KOPT-K1 (cell line): ENCODE measurements at regions not wholly inside any gene's neighbourhood (a gene's known extent, or its start where the extent isn't known, plus 50 kb on each side); places are given as distances from the start of the nearest gene placed in this dataset.
"Not testable (repeated sequence)": the region's sequence is repeated elsewhere in the genome, so short reads cannot be mapped to it uniquely, and the experiment has no call there.

ENCODE experiments used
- H3K27ac ChIP-seq: fragments of 200-600 bp; sonication (generic); 2 replicates; pipeline ENCODE4 v1.5.1; 2016; ENCODE audit warnings: antibody characterized with exemption, mild to moderate bottlenecking, low read depth, low read length; ENCODE audit not compliant: poor library complexity, severe bottlenecking
- H3K36me3 ChIP-seq: fragments of 200-600 bp; sonication (generic); 2 replicates; pipeline ENCODE4 v1.5.1; 2017; ENCODE audit warnings: antibody characterized with exemption, mild to moderate bottlenecking, low read length, moderate library complexity; ENCODE audit not compliant: insufficient read depth
- H3K9me3 ChIP-seq: fragments of 200-600 bp; sonication (generic); 2 replicates; pipeline ENCODE4 v1.5.1; 2017; ENCODE audit warnings: antibody characterized with exemption, low read length, mild to moderate bottlenecking; ENCODE audit not compliant: insufficient read depth, poor library complexity, severe bottlenecking

DNA sequence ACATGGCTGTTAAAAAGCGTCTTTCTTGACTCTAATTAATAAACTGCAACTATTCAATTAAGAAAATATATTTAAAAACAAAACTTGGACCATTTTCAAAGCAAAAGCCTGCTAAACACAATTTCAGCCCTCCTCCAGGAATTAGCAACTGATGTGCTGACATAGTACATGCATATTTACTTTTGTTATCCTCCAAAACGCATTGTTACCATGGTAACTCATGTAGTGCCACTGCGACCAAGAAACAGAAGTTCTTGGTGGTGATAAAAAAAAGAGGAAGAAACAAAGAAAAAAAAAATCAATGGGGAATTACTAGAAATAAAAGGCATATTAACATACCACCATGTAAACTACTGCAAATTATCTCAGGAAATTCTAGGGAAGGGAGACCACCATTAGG is 793.4 kb upstream of the CDH8 start:
- no peak overlapping the region for H3K27ac ChIP-seq
- H3K9me3 ChIP-seq: no peaks in the 10 kb centered on the region
- H3K36me3 ChIP-seq: no peaks in the 10 kb centered on the region

DNA sequence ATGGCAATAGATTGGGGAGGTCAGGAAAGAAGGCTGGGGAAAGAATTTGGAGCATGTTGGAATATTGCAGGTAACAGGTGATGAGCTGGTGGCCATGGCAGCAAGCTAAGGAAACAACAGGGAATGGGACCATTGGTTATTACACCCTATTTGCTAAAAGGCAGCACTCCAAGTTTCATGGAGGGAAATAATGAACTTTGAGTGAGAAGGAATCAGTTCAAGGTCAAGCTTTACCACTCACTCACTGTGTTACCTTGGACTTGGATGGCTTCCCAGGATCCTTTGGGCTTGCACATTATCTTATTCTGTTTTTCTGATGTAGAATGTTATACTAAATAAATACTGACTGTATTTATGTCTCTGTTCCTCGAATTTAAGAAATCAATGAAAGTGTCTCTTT is 792.8 kb upstream of the CDH8 start:
- Histone ChIP-seq H3K36me3 (no peaks in the 10 kb centered on the region), H3K27ac (no peak overlapping the region), H3K9me3 (no peaks in the 10 kb centered on the region)

DNA sequence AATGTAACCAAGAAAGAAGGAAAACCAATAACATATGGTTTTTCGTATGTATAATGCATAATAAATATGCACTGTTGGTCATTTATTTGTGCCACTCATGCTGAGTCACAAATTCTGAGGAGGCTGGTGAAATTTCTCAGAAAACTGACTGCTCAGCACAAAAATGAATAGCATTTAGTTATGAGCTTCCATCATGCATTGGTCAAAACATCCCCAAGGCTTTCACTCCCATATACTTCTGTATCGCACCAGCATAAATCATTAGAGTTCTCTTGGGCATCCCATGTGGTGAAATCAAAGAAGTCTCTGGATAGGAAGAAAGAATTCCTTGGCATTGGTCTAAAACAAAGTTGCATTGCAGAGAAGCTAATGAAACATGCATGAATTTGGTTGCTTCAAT is 785.6 kb upstream of the CDH8 start:
- H3K36me3 ChIP-seq: no peaks in the 10 kb centered on the region
- H3K27ac ChIP-seq: no peak overlapping the region
- no peaks in the 10 kb centered on the region for H3K9me3 ChIP-seq

DNA sequence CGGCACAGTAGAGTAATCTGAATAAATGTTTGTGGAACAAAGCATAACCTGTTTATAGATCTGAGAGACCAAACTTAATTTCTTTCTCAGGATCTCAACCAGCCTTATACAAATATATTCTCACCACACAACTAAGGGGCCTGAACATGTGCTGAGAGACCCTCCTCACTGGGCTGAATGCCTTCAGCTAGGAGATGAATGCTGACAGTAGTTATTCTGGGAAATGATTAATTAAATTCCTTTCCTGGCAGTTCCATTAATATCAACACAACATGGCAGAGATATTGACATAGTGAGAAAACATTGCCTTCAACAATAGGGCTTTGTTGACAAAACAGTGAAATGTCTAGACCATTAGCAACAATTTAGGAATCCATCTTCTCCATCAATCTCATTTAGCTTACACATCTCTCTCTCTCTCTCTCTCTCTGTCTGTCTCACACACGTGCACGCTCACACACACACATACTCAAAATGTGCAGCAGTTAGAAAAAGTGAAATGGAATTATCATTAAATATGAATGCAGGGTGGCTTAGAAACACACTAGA is 780.8 kb upstream of the CDH8 start:
- H3K36me3 ChIP-seq: no peaks in the 10 kb centered on the region
- no peak overlapping the region for H3K27ac ChIP-seq
- no peaks in the 10 kb centered on the region for H3K9me3 ChIP-seq

DNA sequence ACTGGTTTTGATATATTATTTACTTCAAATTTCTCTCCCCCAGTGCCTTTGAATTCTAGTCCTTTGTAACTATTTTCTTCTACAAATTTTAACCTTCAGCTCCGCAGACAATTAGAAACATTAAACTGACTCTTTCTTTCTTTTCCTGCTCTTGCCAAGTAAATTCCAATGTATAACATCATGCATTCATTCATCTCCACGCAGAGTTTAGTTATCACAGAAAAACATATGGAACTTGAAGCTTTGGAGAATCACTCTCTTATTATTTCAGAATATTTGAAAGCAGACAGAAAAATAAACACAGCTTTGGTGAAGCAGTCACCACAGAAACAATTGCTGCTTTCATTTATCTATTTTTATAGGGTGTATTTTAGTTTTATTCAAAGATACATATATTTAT is 778.7 kb upstream of the CDH8 start:
- no peaks in the 10 kb centered on the region for H3K36me3 ChIP-seq
- H3K27ac ChIP-seq: no peak overlapping the region

DNA sequence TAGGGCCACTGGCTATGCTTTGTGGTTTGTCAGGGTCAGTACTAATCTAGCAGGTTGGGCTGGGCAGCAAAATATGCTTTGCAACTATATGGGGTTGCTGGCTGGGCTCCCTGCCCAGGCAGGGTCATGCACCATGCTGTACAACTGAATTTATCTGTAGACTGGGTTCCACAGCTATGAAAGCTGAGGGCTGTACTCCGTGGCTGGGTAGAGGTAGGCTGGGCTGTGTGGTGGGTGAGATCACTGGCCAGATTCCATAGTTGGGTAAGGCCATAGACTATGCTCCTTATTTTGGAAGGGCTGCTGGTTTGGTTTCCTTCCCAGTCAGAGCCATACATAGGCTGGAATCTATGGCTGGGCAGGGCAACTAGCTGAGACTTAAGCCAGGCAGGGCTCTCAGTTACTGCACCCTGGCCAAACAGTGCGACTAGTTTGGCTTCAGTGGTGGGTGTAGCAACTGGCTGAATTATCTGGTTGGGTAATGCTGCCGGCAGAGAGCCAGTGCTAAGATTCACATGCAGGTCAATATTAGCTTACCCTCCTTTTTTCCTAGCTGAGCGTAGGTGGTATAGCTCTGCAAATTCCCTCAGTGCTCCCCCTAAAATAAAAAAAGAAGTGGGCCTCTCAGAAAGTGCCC is 769.1 kb upstream of the CDH8 start:
- Histone ChIP-seq H3K36me3 (no peaks in the 10 kb centered on the region), H3K27ac (no peak overlapping the region), H3K9me3 (no peaks in the 10 kb centered on the region)

More for the DNA sequence above, 778.7 kb upstream of the CDH8 start:
- no peaks in the 10 kb centered on the region for H3K9me3 ChIP-seq

DNA sequence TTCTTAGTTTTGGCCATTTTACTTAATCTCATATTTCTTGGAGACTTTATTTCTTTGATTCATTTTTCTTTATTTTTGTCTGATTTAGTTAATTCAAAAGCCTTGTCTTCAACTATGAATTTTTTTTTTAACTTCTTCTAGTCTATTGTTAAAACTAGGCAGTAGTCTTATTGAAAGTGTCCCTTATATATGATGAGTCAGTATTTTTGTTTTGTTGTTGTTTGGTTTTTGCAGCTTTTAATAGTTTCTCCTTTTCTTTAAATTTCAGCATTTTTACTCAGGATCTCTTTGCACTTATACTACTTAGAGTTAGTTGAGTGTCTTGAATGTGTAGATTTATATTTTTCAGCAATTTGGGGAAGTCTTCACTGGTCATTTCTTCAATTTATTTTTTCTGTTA is 758.5 kb upstream of the CDH8 start:
- H3K27ac ChIP-seq: no peak overlapping the region

DNA sequence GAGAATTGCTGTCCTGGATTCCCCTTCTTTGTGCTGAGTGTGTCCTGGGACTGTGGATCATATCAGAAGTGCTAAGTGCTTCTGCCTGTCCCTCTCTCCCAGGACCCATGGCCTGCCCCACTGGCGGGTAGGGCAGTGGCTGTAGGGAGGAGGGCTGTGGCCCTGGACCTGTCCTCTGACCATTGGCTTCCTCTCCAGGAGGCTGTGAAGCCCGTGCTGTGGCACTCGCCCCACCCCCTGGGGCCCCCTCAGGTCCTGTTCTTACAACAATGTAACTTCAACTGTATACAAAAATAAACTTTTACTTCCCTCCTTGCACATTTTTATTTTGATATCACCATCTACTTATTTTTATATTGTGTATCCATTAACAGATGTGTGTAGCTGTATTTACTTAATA is 743.8 kb upstream of the CDH8 start:
- not testable (repeated sequence) for H3K9me3 ChIP-seq, H3K36me3 ChIP-seq, H3K27ac ChIP-seq

More for the DNA sequence above, 758.5 kb upstream of the CDH8 start:
- H3K9me3 ChIP-seq: no peaks in the 10 kb centered on the region
- H3K36me3 ChIP-seq: no peaks in the 10 kb centered on the region

DNA sequence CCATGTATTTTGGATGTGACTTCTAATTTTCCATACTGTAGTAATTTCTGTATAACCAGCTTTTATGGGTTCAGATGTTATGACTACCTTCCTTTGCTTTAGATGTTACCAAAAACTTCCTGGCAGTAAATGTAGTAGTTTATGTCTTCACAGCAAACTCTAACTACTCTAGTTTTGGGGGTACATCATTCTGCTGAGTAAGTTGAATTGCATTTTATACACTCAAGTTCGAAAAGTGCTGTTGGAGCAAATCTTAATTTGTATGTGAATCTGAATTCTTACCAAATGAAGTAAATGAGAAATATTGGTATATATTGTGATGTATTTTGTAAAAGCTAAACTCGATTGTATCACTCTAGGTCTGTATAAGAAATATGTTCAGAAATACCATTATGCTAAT is 728.3 kb upstream of the CDH8 start:
- H3K27ac ChIP-seq: no peak overlapping the region
- no peaks in the 10 kb centered on the region for H3K9me3 ChIP-seq
- no peaks in the 10 kb centered on the region for H3K36me3 ChIP-seq

DNA sequence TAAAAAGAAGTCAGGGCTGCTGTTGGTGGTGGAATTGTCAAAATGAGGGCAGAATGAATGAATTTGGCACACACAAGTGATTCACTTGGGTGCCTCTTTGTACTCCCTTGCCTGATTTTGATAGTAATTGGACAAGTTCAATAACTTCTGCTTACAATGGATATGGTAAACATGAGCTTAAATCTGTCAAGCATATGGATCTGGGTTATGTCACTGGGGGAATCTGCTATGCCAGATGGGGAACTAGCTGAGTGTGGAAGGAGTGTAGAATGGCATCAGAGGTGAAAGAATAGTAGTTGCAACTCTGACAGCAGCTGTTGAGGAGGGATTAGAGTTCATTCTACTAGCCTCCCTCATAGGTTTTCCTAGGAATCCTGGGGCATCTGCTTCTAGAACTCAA is 724.2 kb upstream of the CDH8 start:
- no peak overlapping the region for H3K27ac ChIP-seq

DNA sequence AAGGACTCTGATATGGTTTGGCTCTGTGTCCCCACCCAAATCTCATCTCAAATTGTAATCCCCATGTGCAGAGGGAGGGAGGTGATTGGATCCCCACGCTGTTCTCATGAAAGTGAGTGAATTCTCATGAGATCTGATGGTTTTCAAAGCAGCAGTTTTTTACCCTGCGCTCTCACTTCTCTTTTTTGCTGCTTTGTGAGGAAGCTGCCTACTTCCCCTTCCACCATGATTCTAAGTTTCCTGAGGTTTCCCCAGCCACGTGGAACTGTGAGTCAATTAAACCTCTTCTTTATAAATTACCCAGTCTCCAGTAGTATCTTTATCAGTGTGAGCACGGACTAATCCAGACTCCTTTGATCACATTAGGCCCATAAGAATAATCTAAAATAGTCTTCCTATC is 719.7 kb upstream of the CDH8 start:
- no peaks in the 10 kb centered on the region for H3K36me3 ChIP-seq
- no peaks in the 10 kb centered on the region for H3K9me3 ChIP-seq
- no peak overlapping the region for H3K27ac ChIP-seq

More for the DNA sequence above, 724.2 kb upstream of the CDH8 start:
- Histone ChIP-seq H3K36me3 (no peaks in the 10 kb centered on the region), H3K9me3 (no peaks in the 10 kb centered on the region)

DNA sequence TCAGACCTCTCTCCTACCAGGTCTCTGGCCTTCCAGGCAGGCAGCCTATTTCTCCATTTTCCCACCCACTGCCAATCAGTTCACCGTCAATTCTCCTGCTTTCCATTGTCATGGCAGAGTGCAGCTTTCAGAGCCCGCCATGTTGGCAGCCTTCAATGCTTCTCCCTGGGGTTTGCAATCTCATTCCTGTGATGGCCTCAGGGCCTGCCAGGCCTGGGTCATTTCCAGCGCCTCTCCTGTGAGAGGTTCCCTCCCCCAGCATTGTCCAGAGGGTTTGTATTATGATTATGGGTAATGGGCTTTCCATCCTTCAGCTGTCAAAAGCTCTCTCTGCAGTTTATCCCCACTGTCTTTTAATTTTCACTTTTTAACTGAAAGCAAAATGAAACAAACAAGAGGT is 716.6 kb upstream of the CDH8 start:
- Histone ChIP-seq H3K27ac (no peak overlapping the region), H3K9me3 (no peaks in the 10 kb centered on the region), H3K36me3 (no peaks in the 10 kb centered on the region)

DNA sequence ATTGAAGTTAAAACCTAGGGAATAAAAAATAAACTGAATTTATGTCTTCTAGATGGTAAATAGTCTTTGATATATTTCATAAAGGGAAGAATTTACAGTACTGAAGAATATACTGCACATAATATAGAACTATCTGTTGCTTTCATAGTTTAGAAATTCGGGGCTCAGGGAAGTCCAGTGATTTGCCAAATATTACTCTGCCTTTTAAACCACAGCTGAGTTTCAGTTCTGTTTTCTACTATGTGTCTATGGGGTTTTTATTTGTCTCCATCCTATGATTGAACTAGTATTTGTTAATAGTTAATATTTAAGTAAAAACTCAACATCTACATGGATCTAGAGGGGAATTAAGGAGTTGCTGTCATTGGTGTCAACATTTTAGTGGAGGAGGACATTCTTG is 715.0 kb upstream of the CDH8 start:
- Histone ChIP-seq H3K27ac (no peak overlapping the region), H3K36me3 (no peaks in the 10 kb centered on the region), H3K9me3 (no peaks in the 10 kb centered on the region)

DNA sequence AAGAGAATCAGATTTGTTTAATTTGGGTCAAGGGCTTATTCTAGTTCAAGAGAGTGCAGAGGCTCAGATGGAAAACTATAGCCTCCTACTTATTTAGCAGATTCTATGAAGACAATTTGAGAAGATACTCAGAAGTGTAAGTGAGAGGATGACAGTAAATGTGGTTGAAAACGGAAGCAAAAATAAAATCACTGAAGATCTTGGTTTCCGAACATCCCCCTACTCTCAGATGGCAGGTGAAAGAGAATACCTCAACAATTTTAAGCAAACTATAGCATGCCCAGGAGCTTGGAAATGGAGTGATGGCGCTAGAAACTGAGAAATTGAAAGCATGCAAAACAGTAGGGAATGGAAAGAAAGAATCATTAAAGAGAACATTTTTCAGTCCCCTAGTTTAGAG is 705.5 kb upstream of the CDH8 start:
- Histone ChIP-seq H3K36me3 (no peaks in the 10 kb centered on the region), H3K9me3 (no peaks in the 10 kb centered on the region), H3K27ac (no peak overlapping the region)

DNA sequence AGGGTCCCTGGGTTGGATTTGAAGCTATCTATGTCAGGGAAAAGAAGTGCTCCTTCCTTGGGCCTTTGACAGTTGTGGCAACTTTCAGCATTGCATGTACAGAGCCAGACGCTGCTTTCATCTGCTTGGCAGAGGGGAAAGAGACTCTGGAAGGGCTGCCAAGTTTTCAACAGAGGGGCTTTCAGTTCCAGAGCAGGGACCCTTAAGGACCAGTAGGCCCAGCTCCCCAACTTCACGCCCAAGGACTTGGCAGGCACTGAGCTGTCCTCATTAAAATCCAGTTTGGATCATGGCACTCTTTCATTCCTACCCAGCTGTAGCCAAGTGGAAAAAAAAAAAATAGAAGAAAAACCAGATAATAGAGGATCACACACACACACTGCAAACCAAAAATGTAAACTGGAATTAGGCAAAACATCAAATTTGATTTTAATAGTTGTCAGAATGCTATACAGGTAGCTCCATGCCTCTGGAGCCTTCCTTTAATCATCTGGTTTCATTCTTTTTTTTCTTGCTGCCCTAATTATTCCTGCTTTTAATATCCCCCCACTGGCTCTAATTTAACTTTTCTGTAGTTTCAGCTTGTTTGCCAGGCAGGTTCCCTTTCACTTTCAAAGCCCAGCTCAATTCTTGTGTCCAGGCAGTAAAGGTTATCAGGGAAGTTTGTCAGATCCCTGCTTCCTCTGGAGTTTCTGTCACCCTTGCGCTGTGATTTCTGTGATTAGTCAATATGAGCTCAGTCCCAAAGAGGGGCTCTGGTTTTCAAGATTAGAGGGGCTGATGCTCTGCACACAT is 702.6 kb upstream of the CDH8 start:
- no peak overlapping the region for H3K27ac ChIP-seq
- no peaks in the 10 kb centered on the region for H3K9me3 ChIP-seq
- no peaks in the 10 kb centered on the region for H3K36me3 ChIP-seq

DNA sequence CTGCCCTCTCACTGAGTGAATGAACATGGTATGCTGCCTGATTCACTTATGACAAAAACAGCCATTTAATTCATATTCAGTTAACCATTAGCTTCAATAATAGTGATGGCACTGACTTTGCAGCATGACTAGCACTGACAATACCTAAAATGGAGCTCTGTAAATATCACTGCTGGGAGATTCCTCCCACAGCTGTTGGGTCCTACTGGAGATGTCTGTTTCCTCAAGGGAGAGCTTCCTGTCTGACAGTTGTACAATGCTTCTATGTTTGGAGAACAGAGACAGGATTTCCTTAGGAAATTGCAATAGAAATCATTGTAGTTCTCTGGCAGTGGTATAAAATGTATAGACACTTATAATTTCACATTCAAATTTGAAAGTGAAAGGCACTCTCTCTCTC is 695.9 kb upstream of the CDH8 start:
- H3K9me3 ChIP-seq: no peaks in the 10 kb centered on the region
- no peak overlapping the region for H3K27ac ChIP-seq
- H3K36me3 ChIP-seq: no peaks in the 10 kb centered on the region
